ENCODE measurements at regions not wholly inside any gene's neighbourhood (a gene's known extent, or its start where the extent isn't known, plus 50 kb on each side); places are given as distances from the start of the nearest gene placed in this dataset.

DNA sequence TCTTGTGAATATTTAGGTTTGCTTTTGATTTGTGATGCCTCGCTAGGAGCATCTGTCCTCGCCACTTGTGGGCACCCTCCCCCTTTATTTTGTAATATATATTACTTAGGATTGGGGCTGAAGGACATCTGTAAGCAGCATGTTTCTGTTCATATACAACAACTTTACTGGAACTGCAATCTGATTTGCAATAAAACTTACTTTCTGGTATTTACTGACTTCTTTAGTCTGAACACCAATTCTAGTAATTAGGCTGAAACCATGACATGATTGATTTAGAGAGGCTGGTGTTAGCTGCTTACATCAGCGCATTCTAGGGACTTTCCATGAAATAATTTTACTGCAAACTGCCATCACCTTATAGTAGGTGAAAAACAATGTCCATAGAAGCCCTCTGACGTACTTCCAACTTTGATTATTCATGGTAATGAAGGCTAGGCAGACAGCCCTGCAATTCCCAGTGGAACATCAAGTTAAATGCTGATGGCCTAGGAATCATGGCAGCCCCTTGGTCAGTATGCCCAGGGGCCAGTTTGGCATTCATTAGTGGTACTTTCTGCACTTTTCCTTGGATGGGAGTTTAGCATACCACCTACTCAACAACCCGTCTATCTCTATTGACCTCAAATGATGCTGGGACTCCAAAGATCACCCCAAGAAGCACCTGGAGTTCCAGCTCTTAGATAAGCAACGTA is 132.9 kb upstream of the MCHR2 start (continued):
- TF ChIP-seq CEBPZ (IDR thresholded peaks at IDR 0.05; ENCODE audit: low read depth, low read length) = no peak
- TF ChIP-seq CBX3 (IDR thresholded peaks at IDR 0.05; ENCODE audit: borderline replicate concordance, low read depth) = no peak
- TF ChIP-seq IKZF1 (conservative IDR thresholded peaks at IDR 0.05) = peak; percentile 50
- TF ChIP-seq ASH2L (IDR thresholded peaks at IDR 0.05; ENCODE audit: borderline replicate concordance, low read depth) = no peak
- TF ChIP-seq CEBPB (IDR thresholded peaks at IDR 0.05; ENCODE audit: borderline replicate concordance in 1 of 2, low read depth in 2 of 2, low read length in 2 of 2) = no peak
- TF ChIP-seq RELB (IDR thresholded peaks at IDR 0.05; ENCODE audit: low read depth) = peak; percentile 78
- no peak for TF ChIP-seq REST (IDR thresholded peaks at IDR 0.05; ENCODE audit: low read depth, low read length)
- peak; percentile 36 for TF ChIP-seq SKIL (IDR thresholded peaks at IDR 0.05; ENCODE audit: low read depth, poor library complexity, severe bottlenecking)
- peak; percentile 77 for TF ChIP-seq ATF7 (IDR thresholded peaks at IDR 0.05; ENCODE audit: low read depth)
- TF ChIP-seq CBX5 (IDR thresholded peaks at IDR 0.05; ENCODE audit: low read depth) = no peak
- TF ChIP-seq NR2C1 (IDR thresholded peaks at IDR 0.05) = no peak
- TF ChIP-seq HDAC6 (IDR thresholded peaks at IDR 0.05; ENCODE audit: unreplicated experiment) = no peak
- TF ChIP-seq MAX (IDR thresholded peaks at IDR 0.05; ENCODE audit: low read depth, low read length) = no peak
- no peak for TF ChIP-seq ZNF207 (IDR thresholded peaks at IDR 0.05; ENCODE audit: borderline replicate concordance)
- no peak for TF ChIP-seq KDM1A (IDR thresholded peaks at IDR 0.05; ENCODE audit: borderline replicate concordance)
- no peak for TF ChIP-seq ZSCAN29 (IDR thresholded peaks at IDR 0.05)
- TF ChIP-seq EZH2 (IDR thresholded peaks at IDR 0.05; ENCODE audit: borderline replicate concordance, control insufficient read depth, low read depth, low read length) = no peak
- no peak for TF ChIP-seq BMI1 (IDR thresholded peaks at IDR 0.05; ENCODE audit: borderline replicate concordance)
- no peak for TF ChIP-seq SMARCA5 (IDR thresholded peaks at IDR 0.05)

All from GM12878 (cell line).